ENCODE measurements at regions not wholly inside any gene's neighbourhood (a gene's known extent, or its start where the extent isn't known, plus 50 kb on each side); places are given as distances from the start of the nearest gene placed in this dataset.

- Mint-ChIP-seq H3K9me3 (no peaks in the 10 kb centered on the region), H3K4me3 (no peak overlapping the region), H3K27me3 (ENCODE audit: low read depth) (peaks cover 3% of the 10 kb centered on the region), H3K4me1 (ENCODE audit: low read depth) (no peaks in the 10 kb centered on the region), H3K27ac (no peak overlapping the region), H3K36me3 (ENCODE audit: low read depth) (no peaks in the 10 kb centered on the region)
Observed at GRCh38 chr12:76219806-76220205, 128.4 kb downstream of the BBS10 start.

GRCh38 chr12:76216585-76217472 lies 131.4 kb downstream of the BBS10 start:
- H3K27ac Mint-ChIP-seq, result no peak overlapping the region
- H3K4me1 Mint-ChIP-seq (ENCODE audit: low read depth), result no peaks in the 10 kb centered on the region
- H3K27me3 Mint-ChIP-seq (ENCODE audit: low read depth), result no peaks in the 10 kb centered on the region
- no peaks in the 10 kb centered on the region for H3K9me3 Mint-ChIP-seq
- no peak overlapping the region for H3K4me3 Mint-ChIP-seq
- H3K36me3 Mint-ChIP-seq (ENCODE audit: low read depth), result no peaks in the 10 kb centered on the region

- H3K27me3 Mint-ChIP-seq (ENCODE audit: low read depth), result peaks cover 17% of the 10 kb centered on the region
- H3K4me1 Mint-ChIP-seq (ENCODE audit: low read depth), result no peaks in the 10 kb centered on the region
- H3K27ac Mint-ChIP-seq, result no peak overlapping the region
- no peaks in the 10 kb centered on the region for H3K36me3 Mint-ChIP-seq (ENCODE audit: low read depth)
- no peak overlapping the region for H3K4me3 Mint-ChIP-seq
- no peaks in the 10 kb centered on the region for H3K9me3 Mint-ChIP-seq
Observed at GRCh38 chr12:76208129-76208528, 123.6 kb upstream of the NAP1L1 start.

- peaks cover 22% of the 10 kb centered on the region for H3K27me3 Mint-ChIP-seq (ENCODE audit: low read depth)
- no peaks in the 10 kb centered on the region for H3K36me3 Mint-ChIP-seq (ENCODE audit: low read depth)
- no peak overlapping the region for H3K27ac Mint-ChIP-seq
- H3K9me3 Mint-ChIP-seq, result no peaks in the 10 kb centered on the region
- no peaks in the 10 kb centered on the region for H3K4me1 Mint-ChIP-seq (ENCODE audit: low read depth)
- no peak overlapping the region for H3K4me3 Mint-ChIP-seq
Observed at GRCh38 chr12:76206677-76207072, 122.2 kb upstream of the NAP1L1 start.

- H3K9me3 Mint-ChIP-seq, result no peaks in the 10 kb centered on the region
- peaks cover 2% of the 10 kb centered on the region for H3K4me1 Mint-ChIP-seq (ENCODE audit: low read depth)
- no peak overlapping the region for H3K4me3 Mint-ChIP-seq
- H3K36me3 Mint-ChIP-seq (ENCODE audit: low read depth), result no peaks in the 10 kb centered on the region
- peaks cover 24% of the 10 kb centered on the region for H3K27me3 Mint-ChIP-seq (ENCODE audit: low read depth)
- no peak overlapping the region for H3K27ac Mint-ChIP-seq
Observed at GRCh38 chr12:76206039-76206676, 121.7 kb upstream of the NAP1L1 start.

GRCh38 chr12:76202621-76203020 lies 118.1 kb upstream of the NAP1L1 start:
- H3K4me3 Mint-ChIP-seq, result no peak overlapping the region
- H3K36me3 Mint-ChIP-seq (ENCODE audit: low read depth), result no peaks in the 10 kb centered on the region
- peaks cover 27% of the 10 kb centered on the region for H3K27me3 Mint-ChIP-seq (ENCODE audit: low read depth)
- H3K4me1 Mint-ChIP-seq (ENCODE audit: low read depth), result peaks cover 4% of the 10 kb centered on the region
- H3K9me3 Mint-ChIP-seq, result peaks cover 14% of the 10 kb centered on the region
- H3K27ac Mint-ChIP-seq, result no peak overlapping the region

- H3K27me3 Mint-ChIP-seq (ENCODE audit: low read depth), result peaks cover 27% of the 10 kb centered on the region
- peaks cover 19% of the 10 kb centered on the region for H3K9me3 Mint-ChIP-seq
- no peak overlapping the region for H3K4me3 Mint-ChIP-seq
- H3K4me1 Mint-ChIP-seq (ENCODE audit: low read depth), result peaks cover 4% of the 10 kb centered on the region
- no peak overlapping the region for H3K27ac Mint-ChIP-seq
- H3K36me3 Mint-ChIP-seq (ENCODE audit: low read depth), result no peaks in the 10 kb centered on the region
Observed at GRCh38 chr12:76201758-76202157, 117.3 kb upstream of the NAP1L1 start.

- H3K27ac Mint-ChIP-seq, result no peak overlapping the region
- peaks cover 4% of the 10 kb centered on the region for H3K4me1 Mint-ChIP-seq (ENCODE audit: low read depth)
- H3K9me3 Mint-ChIP-seq, result peaks cover 19% of the 10 kb centered on the region
- peaks cover 27% of the 10 kb centered on the region for H3K27me3 Mint-ChIP-seq (ENCODE audit: low read depth)
- H3K36me3 Mint-ChIP-seq (ENCODE audit: low read depth), result no peaks in the 10 kb centered on the region
- H3K4me3 Mint-ChIP-seq, result no peak overlapping the region
Observed at GRCh38 chr12:76201316-76201715, 116.8 kb upstream of the NAP1L1 start.

GRCh38 chr12:76199808-76200207 lies 115.3 kb upstream of the NAP1L1 start:
- peaks cover 4% of the 10 kb centered on the region for H3K4me1 Mint-ChIP-seq (ENCODE audit: low read depth)
- H3K27me3 Mint-ChIP-seq (ENCODE audit: low read depth), result peaks cover 17% of the 10 kb centered on the region

GRCh38 chr12:76198839-76199238 lies 114.4 kb upstream of the NAP1L1 start:
- peaks cover 19% of the 10 kb centered on the region for H3K9me3 Mint-ChIP-seq
- peaks cover 17% of the 10 kb centered on the region for H3K27me3 Mint-ChIP-seq (ENCODE audit: low read depth)
- no peaks in the 10 kb centered on the region for H3K36me3 Mint-ChIP-seq (ENCODE audit: low read depth)
- H3K4me1 Mint-ChIP-seq (ENCODE audit: low read depth), result peaks cover 5% of the 10 kb centered on the region
- no peak overlapping the region for H3K4me3 Mint-ChIP-seq
- no peak overlapping the region for H3K27ac Mint-ChIP-seq

More at GRCh38 chr12:76199808-76200207, 115.3 kb upstream of the NAP1L1 start:
- Mint-ChIP-seq H3K4me3 (no peak overlapping the region), H3K9me3 (peaks cover 19% of the 10 kb centered on the region), H3K36me3 (ENCODE audit: low read depth) (no peaks in the 10 kb centered on the region), H3K27ac (no peak overlapping the region)

GRCh38 chr12:76197283-76197682 lies 112.8 kb upstream of the NAP1L1 start:
- Mint-ChIP-seq H3K36me3 (ENCODE audit: low read depth) (no peaks in the 10 kb centered on the region), H3K4me1 (ENCODE audit: low read depth) (peaks cover 5% of the 10 kb centered on the region), H3K27me3 (ENCODE audit: low read depth) (peaks cover 14% of the 10 kb centered on the region), H3K27ac (no peak overlapping the region), H3K4me3 (no peak overlapping the region), H3K9me3 (peaks cover 19% of the 10 kb centered on the region)

GRCh38 chr12:76195920-76196319 lies 111.4 kb upstream of the NAP1L1 start:
- Mint-ChIP-seq H3K9me3 (peaks cover 19% of the 10 kb centered on the region), H3K27ac (no peak overlapping the region), H3K4me1 (ENCODE audit: low read depth) (peaks cover 2% of the 10 kb centered on the region), H3K27me3 (ENCODE audit: low read depth) (peaks cover 9% of the 10 kb centered on the region), H3K36me3 (ENCODE audit: low read depth) (no peaks in the 10 kb centered on the region), H3K4me3 (no peak overlapping the region)

GRCh38 chr12:76194724-76195123 lies 110.2 kb upstream of the NAP1L1 start:
- H3K4me3 Mint-ChIP-seq, result no peak overlapping the region
- peaks cover 19% of the 10 kb centered on the region for H3K9me3 Mint-ChIP-seq
- H3K36me3 Mint-ChIP-seq (ENCODE audit: low read depth), result no peaks in the 10 kb centered on the region
- peaks cover 8% of the 10 kb centered on the region for H3K27me3 Mint-ChIP-seq (ENCODE audit: low read depth)
- H3K27ac Mint-ChIP-seq, result no peak overlapping the region
- peaks cover 2% of the 10 kb centered on the region for H3K4me1 Mint-ChIP-seq (ENCODE audit: low read depth)

- peaks cover 2% of the 10 kb centered on the region for H3K4me1 Mint-ChIP-seq (ENCODE audit: low read depth)
- H3K27me3 Mint-ChIP-seq (ENCODE audit: low read depth), result peaks cover 11% of the 10 kb centered on the region
- no peaks in the 10 kb centered on the region for H3K36me3 Mint-ChIP-seq (ENCODE audit: low read depth)
- H3K4me3 Mint-ChIP-seq, result no peak overlapping the region
- no peak overlapping the region for H3K27ac Mint-ChIP-seq
- H3K9me3 Mint-ChIP-seq, result peaks cover 16% of the 10 kb centered on the region
Observed at GRCh38 chr12:76193961-76194360, 109.5 kb upstream of the NAP1L1 start.

GRCh38 chr12:76192416-76192815 lies 107.9 kb upstream of the NAP1L1 start:
- Mint-ChIP-seq H3K27me3 (ENCODE audit: low read depth) (peaks cover 20% of the 10 kb centered on the region), H3K4me3 (no peak overlapping the region), H3K27ac (no peak overlapping the region), H3K9me3 (peaks cover 7% of the 10 kb centered on the region), H3K4me1 (ENCODE audit: low read depth) (peaks cover 2% of the 10 kb centered on the region), H3K36me3 (ENCODE audit: low read depth) (no peaks in the 10 kb centered on the region)

Measured in T-helper 1 cell treated with Interleukin-12 subunit alpha and Interleukin-12 subunit beta and Interleukin-4 antibody, amounts not matched to agents 30 μg/mL and 1 μg/mL, for 36 hours (primary cell).